ENCODE measurements at regions not wholly inside any gene's neighbourhood (a gene's known extent, or its start where the extent isn't known, plus 50 kb on each side); places are given as distances from the start of the nearest gene placed in this dataset.
"Not testable (repeated sequence)": the region's sequence is repeated elsewhere in the genome, so short reads cannot be mapped to it uniquely, and the experiment has no call there.

GRCh38 chrX:3428792-3429191 is 82.3 kb upstream of the MXRA5 start:
- H3K4me3 ChIP-seq = no peak overlapping the region
- no peaks in the 10 kb centered on the region for H3K9me3 ChIP-seq (ENCODE audit: low read depth)
- H3K27ac ChIP-seq = no peak overlapping the region
- peaks cover 52% of the 10 kb centered on the region for H3K27me3 ChIP-seq
- peak in 1 of 2 donors; percentile 13 for DNase-seq (ENCODE audit: low read depth in 1 of 2, low spot score in 1 of 2)
- no peaks in the 10 kb centered on the region for H3K36me3 ChIP-seq
- TF ChIP-seq, protein P1, sequence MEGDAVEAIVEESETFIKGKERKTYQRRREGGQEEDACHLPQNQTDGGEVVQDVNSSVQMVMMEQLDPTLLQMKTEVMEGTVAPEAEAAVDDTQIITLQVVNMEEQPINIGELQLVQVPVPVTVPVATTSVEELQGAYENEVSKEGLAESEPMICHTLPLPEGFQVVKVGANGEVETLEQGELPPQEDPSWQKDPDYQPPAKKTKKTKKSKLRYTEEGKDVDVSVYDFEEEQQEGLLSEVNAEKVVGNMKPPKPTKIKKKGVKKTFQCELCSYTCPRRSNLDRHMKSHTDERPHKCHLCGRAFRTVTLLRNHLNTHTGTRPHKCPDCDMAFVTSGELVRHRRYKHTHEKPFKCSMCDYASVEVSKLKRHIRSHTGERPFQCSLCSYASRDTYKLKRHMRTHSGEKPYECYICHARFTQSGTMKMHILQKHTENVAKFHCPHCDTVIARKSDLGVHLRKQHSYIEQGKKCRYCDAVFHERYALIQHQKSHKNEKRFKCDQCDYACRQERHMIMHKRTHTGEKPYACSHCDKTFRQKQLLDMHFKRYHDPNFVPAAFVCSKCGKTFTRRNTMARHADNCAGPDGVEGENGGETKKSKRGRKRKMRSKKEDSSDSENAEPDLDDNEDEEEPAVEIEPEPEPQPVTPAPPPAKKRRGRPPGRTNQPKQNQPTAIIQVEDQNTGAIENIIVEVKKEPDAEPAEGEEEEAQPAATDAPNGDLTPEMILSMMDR (IDR thresholded peaks at IDR 0.05; ENCODE audit: low read depth, low read length) = no peak
- no peaks in the 10 kb centered on the region for H3K4me1 ChIP-seq (ENCODE audit: low read depth)

DNA sequence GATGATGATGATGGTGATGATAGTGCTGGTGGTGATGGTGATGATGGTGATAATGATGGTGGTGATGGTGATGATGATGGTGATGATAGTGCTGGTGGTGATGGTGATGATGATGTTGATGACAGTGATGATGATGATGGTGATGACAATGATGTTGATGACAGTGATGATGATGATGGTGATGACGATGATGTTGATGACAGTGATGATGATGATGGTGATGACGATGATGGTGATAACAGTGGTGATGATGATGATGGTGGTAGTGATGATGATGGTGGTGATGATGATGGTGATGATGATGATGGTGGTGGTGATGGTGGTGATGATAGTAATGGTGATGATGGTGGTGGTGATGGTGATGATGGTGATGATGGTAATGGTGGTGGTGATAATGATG is 80.1 kb upstream of the MXRA5 start:
- no peaks in the 10 kb centered on the region for H3K36me3 ChIP-seq
- no peak for DNase-seq (ENCODE audit: low read depth in 1 of 2, low spot score in 1 of 2)
- no peak overlapping the region for H3K27ac ChIP-seq
- H3K9me3 ChIP-seq (ENCODE audit: low read depth) = no peaks in the 10 kb centered on the region
- H3K4me3 ChIP-seq = no peak overlapping the region
- peaks cover 32% of the 10 kb centered on the region for H3K27me3 ChIP-seq
- no peaks in the 10 kb centered on the region for H3K4me1 ChIP-seq (ENCODE audit: low read depth)
- TF ChIP-seq, protein P1 (IDR thresholded peaks at IDR 0.05; ENCODE audit: low read depth, low read length) = no peak

GRCh38 chrX:3425031-3425430 is 78.6 kb upstream of the MXRA5 start:
- Histone ChIP-seq H3K4me1 (ENCODE audit: low read depth) (no peaks in the 10 kb centered on the region), H3K4me3 (no peak overlapping the region), H3K27ac (no peak overlapping the region), H3K9me3 (ENCODE audit: low read depth) (no peaks in the 10 kb centered on the region), H3K36me3 (no peaks in the 10 kb centered on the region), H3K27me3 (peaks cover 17% of the 10 kb centered on the region)
- TF ChIP-seq, protein P1 (IDR thresholded peaks at IDR 0.05; ENCODE audit: low read depth, low read length) = no peak
- peak in 1 of 2 donors; percentile 56 for DNase-seq (ENCODE audit: low read depth in 1 of 2, low spot score in 1 of 2)

GRCh38 chrX:3420316-3420715 is 73.9 kb upstream of the MXRA5 start:
- H3K36me3 ChIP-seq = no peaks in the 10 kb centered on the region
- H3K27ac ChIP-seq = no peak overlapping the region
- no peak for DNase-seq (ENCODE audit: low read depth in 1 of 2, low spot score in 1 of 2)
- no peaks in the 10 kb centered on the region for H3K4me1 ChIP-seq (ENCODE audit: low read depth)
- TF ChIP-seq, protein P1 (IDR thresholded peaks at IDR 0.05; ENCODE audit: low read depth, low read length) = no peak
- no peaks in the 10 kb centered on the region for H3K9me3 ChIP-seq (ENCODE audit: low read depth)
- H3K27me3 ChIP-seq = no peaks in the 10 kb centered on the region
- H3K4me3 ChIP-seq = no peak overlapping the region

- Histone ChIP-seq H3K4me1 (ENCODE audit: low read depth) (no peaks in the 10 kb centered on the region), H3K27ac (no peak overlapping the region), H3K4me3 (no peak overlapping the region), H3K27me3 (no peaks in the 10 kb centered on the region), H3K36me3 (no peaks in the 10 kb centered on the region), H3K9me3 (ENCODE audit: low read depth) (no peaks in the 10 kb centered on the region)
- TF ChIP-seq, protein P1 (IDR thresholded peaks at IDR 0.05; ENCODE audit: low read depth, low read length) = no peak
- no peak for DNase-seq (ENCODE audit: low read depth in 1 of 2, low spot score in 1 of 2)
These were observed 68.6 kb upstream of the MXRA5 start for GRCh38 chrX:3415011-3415410.

DNA sequence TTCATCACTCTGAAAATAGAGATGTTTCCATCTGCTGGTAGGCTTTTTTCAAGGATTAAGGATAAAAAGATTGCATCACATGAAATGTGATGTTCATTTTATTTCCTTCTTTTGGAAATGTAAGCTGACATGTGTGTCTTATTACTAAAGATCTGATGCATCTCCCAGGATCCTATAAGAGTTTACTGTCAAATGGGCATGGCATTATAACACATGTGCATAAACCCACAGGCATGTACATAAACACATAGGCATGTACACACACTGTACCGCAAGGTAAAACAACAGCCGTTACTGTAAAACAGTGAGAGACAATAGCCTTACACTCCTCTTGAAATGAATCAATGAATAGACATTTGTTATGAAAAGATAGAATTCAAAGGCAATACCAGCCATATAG is 65.2 kb upstream of the MXRA5 start:
- not testable (repeated sequence) for H3K9me3 ChIP-seq (ENCODE audit: low read depth); H3K36me3 ChIP-seq; H3K27me3 ChIP-seq; DNase-seq (ENCODE audit: low read depth in 1 of 2, low spot score in 1 of 2); H3K27ac ChIP-seq; H3K4me3 ChIP-seq; H3K4me1 ChIP-seq (ENCODE audit: low read depth)

DNA sequence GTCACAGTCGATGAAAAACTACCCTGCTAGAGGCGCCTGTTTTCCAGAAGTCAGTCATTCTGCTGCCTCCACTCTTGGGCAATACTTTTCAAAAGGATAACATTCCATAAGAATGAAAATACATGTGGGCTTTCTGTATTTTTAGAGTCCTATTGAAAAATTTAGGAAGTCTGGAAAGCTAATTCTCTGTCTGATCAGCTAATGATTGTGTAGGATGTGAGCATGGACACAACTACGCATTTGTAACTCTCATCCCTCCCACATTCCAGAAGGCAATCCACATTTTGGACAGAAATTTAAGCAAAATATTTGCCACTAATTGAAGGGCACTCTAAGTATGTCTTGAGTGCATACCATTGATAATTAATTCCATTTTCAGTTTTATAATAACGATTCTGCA is 63.5 kb upstream of the MXRA5 start:
- not testable (repeated sequence) for H3K27me3 ChIP-seq; H3K36me3 ChIP-seq; DNase-seq (ENCODE audit: low read depth in 1 of 2, low spot score in 1 of 2); H3K9me3 ChIP-seq (ENCODE audit: low read depth); H3K4me3 ChIP-seq; H3K27ac ChIP-seq; H3K4me1 ChIP-seq (ENCODE audit: low read depth)
